CD14-positive monocyte (primary cell): ENCODE measurements at regions not wholly inside any gene's neighbourhood (a gene's known extent, or its start where the extent isn't known, plus 50 kb on each side); places are given as distances from the start of the nearest gene placed in this dataset.

Source experiments
- DNase-seq, 3 donors: peaks; one replicate each; pipeline ENCODE4 v3.0.0-alpha.2; 2011 to 2022
- H2AFZ ChIP-seq: 2 replicates; pipeline ENCODE4 v1.6.0; 2012; ENCODE audit warnings: mild to moderate bottlenecking, low read depth, low read length, inconsistent platforms; ENCODE audit not compliant: insufficient read depth, poor library complexity, severe bottlenecking
- H3K27ac ChIP-seq, 2 donors: 1 replicate in 1 of 2; 2 replicates in 1 of 2; pipeline ENCODE4 v1.5.1; 2012 to 2013; ENCODE audit warnings: low read length in 2 of 2, control low read depth in 1 of 2, inconsistent platforms in 1 of 2, low read depth in 1 of 2, mild to moderate bottlenecking in 1 of 2
- H3K27me3 ChIP-seq, 2 donors: one replicate each; pipeline versions ENCODE4 v1.6.0 to v1.6.1; 2011 to 2013; ENCODE audit warnings: low read length in 2 of 2; ENCODE audit not compliant: control insufficient read depth in 2 of 2, insufficient read depth in 2 of 2
- H3K36me3 ChIP-seq, 2 donors: replicated peaks in 1 of 2; 1 replicate in 1 of 2; 2 replicates in 1 of 2; pipeline versions ENCODE4 v1.5.1 to v1.6.1; 2012 to 2013; ENCODE audit warnings: low read length in 2 of 2, control low read depth in 1 of 2, inconsistent platforms in 1 of 2, mild to moderate bottlenecking in 1 of 2; ENCODE audit not compliant: insufficient read depth in 2 of 2, control insufficient read depth in 1 of 2
- H3K4me1 ChIP-seq, 2 donors: 1 replicate in 1 of 2; 2 replicates in 1 of 2; pipeline versions ENCODE4 v1.5.1 to v1.6.1; 2012 to 2013; ENCODE audit warnings: low read length in 2 of 2, control low read depth in 1 of 2, inconsistent platforms in 1 of 2, mild to moderate bottlenecking in 1 of 2, moderate library complexity in 1 of 2; ENCODE audit not compliant: insufficient read depth in 2 of 2, control insufficient read depth in 1 of 2
- H3K4me2 ChIP-seq: replicated peaks from 2 replicates; pipeline ENCODE3; 2012; ENCODE audit warnings: low read length, moderate library complexity, mild to moderate bottlenecking; ENCODE audit not compliant: poor library complexity, severe bottlenecking; ENCODE audit errors: extremely low read depth
- H3K4me3 ChIP-seq, 3 experiments: fragments of 200-600 bp in 1 of 3; sonication (generic) in 1 of 3; replicated peaks in 1 of 3; 1 replicate in 2 of 3; 2 replicates in 1 of 3; pipeline ENCODE4 v1.5.1; 2011 to 2013; ENCODE audit warnings: low read length in 3 of 3, mild to moderate bottlenecking in 3 of 3, control low read depth in 2 of 3, low read depth in 2 of 3, inconsistent platforms in 1 of 3, moderate library complexity in 1 of 3
- H3K79me2 ChIP-seq: 2 replicates; pipeline ENCODE4 v1.6.0; 2012; ENCODE audit warnings: mild to moderate bottlenecking, control low read depth, inconsistent platforms, low read length, moderate library complexity; ENCODE audit not compliant: insufficient read depth
- H3K9ac ChIP-seq: 2 replicates; pipeline ENCODE4 v1.6.0; 2017; ENCODE audit warnings: low read length, mild to moderate bottlenecking; ENCODE audit not compliant: insufficient read depth, poor library complexity, severe bottlenecking
- H3K9me3 ChIP-seq, 2 donors: replicated peaks in 1 of 2; 1 replicate in 1 of 2; 2 replicates in 1 of 2; pipeline versions ENCODE4 v1.5.1 to v1.6.1; 2012 to 2013; ENCODE audit warnings: low read length in 2 of 2, control low read depth in 1 of 2; ENCODE audit not compliant: control insufficient read depth in 1 of 2, insufficient read depth in 1 of 2
- H4K20me1 ChIP-seq: 2 replicates; pipeline ENCODE4 v1.6.0; 2012; ENCODE audit warnings: mild to moderate bottlenecking, low read length, control low read depth, moderate library complexity; ENCODE audit not compliant: insufficient read depth
- H3K27ac Mint-ChIP-seq, 7 donors: one replicate each; pipeline ENCODE4 v1.8.0; 2020; ENCODE audit warnings: mild to moderate bottlenecking in 7 of 7, mixed read lengths in 7 of 7, moderate library complexity in 6 of 7, inconsistent platforms in 2 of 7
- H3K27me3 Mint-ChIP-seq, 3 donors: one replicate each; pipeline ENCODE4 v1.8.0; 2021 to 2022; ENCODE audit warnings: low read depth in 3 of 3, mild to moderate bottlenecking in 3 of 3, mixed read lengths in 3 of 3, moderate library complexity in 3 of 3, inconsistent platforms in 1 of 3
- H3K36me3 Mint-ChIP-seq, 2 donors: one replicate each; pipeline ENCODE4 v1.8.0; 2020; ENCODE audit warnings: mixed read lengths in 2 of 2, inconsistent platforms in 1 of 2, mild to moderate bottlenecking in 1 of 2
- H3K4me1 Mint-ChIP-seq: one replicate; pipeline ENCODE4 v1.8.0; 2020; ENCODE audit warnings: mild to moderate bottlenecking, mixed read lengths
- H3K4me3 Mint-ChIP-seq, 2 donors: one replicate each; pipeline ENCODE4 v1.8.0; 2020; ENCODE audit warnings: mild to moderate bottlenecking in 2 of 2, mixed read lengths in 2 of 2, moderate library complexity in 1 of 2
- H3K9me3 Mint-ChIP-seq, 7 donors: one replicate each; pipeline ENCODE4 v1.8.0; 2020 to 2022; ENCODE audit warnings: mixed read lengths in 7 of 7, mild to moderate bottlenecking in 6 of 7, moderate library complexity in 6 of 7, inconsistent platforms in 2 of 7
- WGBS: methylation state at CpG from one replicate; pipeline ENCODE4 v1.1.5; 2013; ENCODE audit warnings: missing lambda C conversion rate; ENCODE audit not compliant: insufficient coverage; 5-methylcytosine and 5-hydroxymethylcytosine counted together
- intact Hi-C, 2 donors: fragments of 100-400 bp; cut with micrococcal nuclease; formaldehyde crosslinking; loops; one replicate each; pipeline versions ENCODE4 v1.15.0 to v1.15.1; 2023
- TF ChIP-seq, protein P1 (sequence below): fragments of 200-600 bp; IDR thresholded peaks from one replicate; pipeline ENCODE4 v1.8.0; 2022; ENCODE audit warnings: antibody characterized with exemption, mild to moderate bottlenecking

DNA sequence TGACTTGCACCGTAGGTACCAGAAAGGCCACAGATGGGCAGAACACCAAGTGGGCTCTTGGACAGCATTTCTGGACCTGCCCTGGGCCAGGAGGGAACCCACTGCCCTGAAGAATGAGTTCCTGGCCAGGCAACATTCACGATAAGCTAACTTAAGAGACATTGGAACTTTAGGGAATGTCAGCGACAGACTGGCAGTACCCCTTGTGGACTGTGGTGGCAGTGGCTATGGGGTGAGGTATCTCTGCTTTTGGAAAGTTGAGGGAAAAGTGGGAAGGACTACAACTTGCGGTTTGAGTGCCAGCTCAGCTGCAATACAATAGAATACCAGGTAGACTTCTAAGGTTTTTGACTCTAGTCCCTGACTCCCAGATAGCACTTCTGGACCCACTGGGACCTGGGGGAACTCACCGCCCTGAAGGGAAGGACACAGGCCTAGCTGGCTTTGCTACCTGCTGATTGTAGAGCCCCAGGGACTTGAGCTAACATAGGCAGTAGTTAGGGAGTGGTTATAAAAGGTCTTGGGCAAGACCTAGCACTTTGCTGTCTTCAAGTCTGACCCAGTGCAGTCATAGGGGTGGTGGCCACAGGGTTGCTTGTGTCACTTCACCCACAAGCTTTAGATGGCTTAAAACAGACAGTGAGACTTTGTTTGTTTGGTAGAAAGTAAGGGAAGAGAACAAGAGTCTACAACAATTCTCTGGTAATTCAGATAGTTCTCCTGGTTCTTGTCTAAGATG, 617.6 kb downstream of the COL12A1 start:
- no peak overlapping the region for H3K27ac ChIP-seq
- H3K4me1 ChIP-seq, result no peaks in the 10 kb centered on the region
- no peaks in the 10 kb centered on the region for H3K9me3 ChIP-seq
- Mint-ChIP-seq H3K4me1 (no peaks in the 10 kb centered on the region), H3K9me3 (peaks cover 0 to 6% (median 0%) of the 10 kb centered on the region in 7 donors), H3K36me3 (no peaks in the 10 kb centered on the region), H3K27me3 (no peaks in the 10 kb centered on the region), H3K4me3 (no peak overlapping the region), H3K27ac (no peak overlapping the region)
- H3K4me3 ChIP-seq, result no peak overlapping the region
- no peaks in the 10 kb centered on the region for H4K20me1 ChIP-seq
- TF ChIP-seq, protein P1, sequence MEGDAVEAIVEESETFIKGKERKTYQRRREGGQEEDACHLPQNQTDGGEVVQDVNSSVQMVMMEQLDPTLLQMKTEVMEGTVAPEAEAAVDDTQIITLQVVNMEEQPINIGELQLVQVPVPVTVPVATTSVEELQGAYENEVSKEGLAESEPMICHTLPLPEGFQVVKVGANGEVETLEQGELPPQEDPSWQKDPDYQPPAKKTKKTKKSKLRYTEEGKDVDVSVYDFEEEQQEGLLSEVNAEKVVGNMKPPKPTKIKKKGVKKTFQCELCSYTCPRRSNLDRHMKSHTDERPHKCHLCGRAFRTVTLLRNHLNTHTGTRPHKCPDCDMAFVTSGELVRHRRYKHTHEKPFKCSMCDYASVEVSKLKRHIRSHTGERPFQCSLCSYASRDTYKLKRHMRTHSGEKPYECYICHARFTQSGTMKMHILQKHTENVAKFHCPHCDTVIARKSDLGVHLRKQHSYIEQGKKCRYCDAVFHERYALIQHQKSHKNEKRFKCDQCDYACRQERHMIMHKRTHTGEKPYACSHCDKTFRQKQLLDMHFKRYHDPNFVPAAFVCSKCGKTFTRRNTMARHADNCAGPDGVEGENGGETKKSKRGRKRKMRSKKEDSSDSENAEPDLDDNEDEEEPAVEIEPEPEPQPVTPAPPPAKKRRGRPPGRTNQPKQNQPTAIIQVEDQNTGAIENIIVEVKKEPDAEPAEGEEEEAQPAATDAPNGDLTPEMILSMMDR, result no peak
- no peaks in the 10 kb centered on the region for H3K79me2 ChIP-seq
- intact Hi-C loops, result no loop called here
- WGBS, result 94% methylated on average over 3 of the region's 5 CpGs
- no peaks in the 10 kb centered on the region for H3K27me3 ChIP-seq
- no peak overlapping the region for H3K4me2 ChIP-seq
- DNase-seq, result no peak
- H3K9ac ChIP-seq, result no peak overlapping the region
- no peaks in the 10 kb centered on the region for H3K36me3 ChIP-seq
- H2AFZ ChIP-seq, result no peak overlapping the region

DNA sequence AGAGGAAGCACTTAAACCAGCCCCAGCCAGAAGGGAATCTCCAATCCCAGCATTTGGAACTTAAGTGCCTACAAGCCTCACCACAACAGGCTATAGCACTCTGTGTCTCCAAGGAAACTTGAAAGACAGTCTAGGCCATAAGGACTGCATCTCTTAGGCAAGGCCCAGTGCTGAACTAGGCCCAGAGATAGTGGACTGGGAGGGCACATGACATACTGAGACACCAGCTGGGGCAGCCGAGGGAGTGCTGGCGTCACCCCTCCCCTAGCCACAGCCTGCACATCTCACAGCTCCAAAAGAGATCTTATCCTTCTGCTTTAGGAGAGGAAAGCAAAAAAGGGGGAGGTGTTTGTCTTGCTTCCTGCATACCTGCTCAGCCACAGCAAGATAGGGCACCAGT, 618.5 kb downstream of the COL12A1 start:
- H3K9me3 ChIP-seq, result no peaks in the 10 kb centered on the region
- H3K4me1 ChIP-seq, result no peaks in the 10 kb centered on the region
- H3K4me3 ChIP-seq, result no peak overlapping the region
- WGBS, result no CpG with 5 or more reads among the region's 2 CpGs
- TF ChIP-seq, protein P1, result no peak
- Mint-ChIP-seq H3K27ac (no peak overlapping the region), H3K9me3 (peaks cover 0 to 6% (median 0%) of the 10 kb centered on the region in 7 donors), H3K36me3 (no peaks in the 10 kb centered on the region), H3K27me3 (no peaks in the 10 kb centered on the region), H3K4me3 (no peak overlapping the region), H3K4me1 (no peaks in the 10 kb centered on the region)
- H3K27ac ChIP-seq, result no peak overlapping the region
- H2AFZ ChIP-seq, result no peak overlapping the region
- no peaks in the 10 kb centered on the region for H3K79me2 ChIP-seq
- H3K4me2 ChIP-seq, result no peak overlapping the region
- DNase-seq, result no peak
- H4K20me1 ChIP-seq, result no peaks in the 10 kb centered on the region
- H3K36me3 ChIP-seq, result no peaks in the 10 kb centered on the region
- intact Hi-C loops, result no loop called here
- no peaks in the 10 kb centered on the region for H3K27me3 ChIP-seq
- no peak overlapping the region for H3K9ac ChIP-seq
